ENCODE measurements at regions not wholly inside any gene's neighbourhood (a gene's known extent, or its start where the extent isn't known, plus 50 kb on each side); places are given as distances from the start of the nearest gene placed in this dataset.

- TF ChIP-seq E2F5 (CRISPR knock-in tag; IDR thresholded peaks at IDR 0.05) (no peak), SMAD4 (CRISPR knock-in tag; conservative IDR thresholded peaks at IDR 0.05) (peak; percentile 71), CBFA2T2 (conservative IDR thresholded peaks at IDR 0.05) (peak; percentile 62), RCOR1 (IDR thresholded peaks at IDR 0.05; ENCODE audit: borderline replicate concordance in 1 of 2, low read depth in 2 of 2, low read length in 2 of 2) (peak in 1 of 2 experiments; percentile 92; a peak in 2 of 4 replicates), PTBP1 (IDR thresholded peaks at IDR 0.05; ENCODE audit: low read depth, low read length) (no peak), ZKSCAN3 (CRISPR knock-in tag; IDR thresholded peaks at IDR 0.05) (no peak), ESRRA (IDR thresholded peaks at IDR 0.05; ENCODE audit: borderline replicate concordance, low read depth) (no peak), MCM7 (IDR thresholded peaks at IDR 0.05) (no peak), BCOR (IDR thresholded peaks at IDR 0.05) (no peak), SAP30 (IDR thresholded peaks at IDR 0.05; ENCODE audit: borderline replicate concordance, insufficient read depth, low read depth, low read length, poor library complexity, severe bottlenecking) (no peak)
- TF ChIP-seq, protein P1, sequence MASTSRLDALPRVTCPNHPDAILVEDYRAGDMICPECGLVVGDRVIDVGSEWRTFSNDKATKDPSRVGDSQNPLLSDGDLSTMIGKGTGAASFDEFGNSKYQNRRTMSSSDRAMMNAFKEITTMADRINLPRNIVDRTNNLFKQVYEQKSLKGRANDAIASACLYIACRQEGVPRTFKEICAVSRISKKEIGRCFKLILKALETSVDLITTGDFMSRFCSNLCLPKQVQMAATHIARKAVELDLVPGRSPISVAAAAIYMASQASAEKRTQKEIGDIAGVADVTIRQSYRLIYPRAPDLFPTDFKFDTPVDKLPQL (IDR thresholded peaks at IDR 0.05; ENCODE audit: extremely low read depth, insufficient read length), result no peak
- TF ChIP-seq, protein P2, sequence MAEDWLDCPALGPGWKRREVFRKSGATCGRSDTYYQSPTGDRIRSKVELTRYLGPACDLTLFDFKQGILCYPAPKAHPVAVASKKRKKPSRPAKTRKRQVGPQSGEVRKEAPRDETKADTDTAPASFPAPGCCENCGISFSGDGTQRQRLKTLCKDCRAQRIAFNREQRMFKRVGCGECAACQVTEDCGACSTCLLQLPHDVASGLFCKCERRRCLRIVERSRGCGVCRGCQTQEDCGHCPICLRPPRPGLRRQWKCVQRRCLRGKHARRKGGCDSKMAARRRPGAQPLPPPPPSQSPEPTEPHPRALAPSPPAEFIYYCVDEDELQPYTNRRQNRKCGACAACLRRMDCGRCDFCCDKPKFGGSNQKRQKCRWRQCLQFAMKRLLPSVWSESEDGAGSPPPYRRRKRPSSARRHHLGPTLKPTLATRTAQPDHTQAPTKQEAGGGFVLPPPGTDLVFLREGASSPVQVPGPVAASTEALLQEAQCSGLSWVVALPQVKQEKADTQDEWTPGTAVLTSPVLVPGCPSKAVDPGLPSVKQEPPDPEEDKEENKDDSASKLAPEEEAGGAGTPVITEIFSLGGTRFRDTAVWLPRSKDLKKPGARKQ (CRISPR knock-in tag; IDR thresholded peaks at IDR 0.05), result no peak
- TF ChIP-seq, protein P3, sequence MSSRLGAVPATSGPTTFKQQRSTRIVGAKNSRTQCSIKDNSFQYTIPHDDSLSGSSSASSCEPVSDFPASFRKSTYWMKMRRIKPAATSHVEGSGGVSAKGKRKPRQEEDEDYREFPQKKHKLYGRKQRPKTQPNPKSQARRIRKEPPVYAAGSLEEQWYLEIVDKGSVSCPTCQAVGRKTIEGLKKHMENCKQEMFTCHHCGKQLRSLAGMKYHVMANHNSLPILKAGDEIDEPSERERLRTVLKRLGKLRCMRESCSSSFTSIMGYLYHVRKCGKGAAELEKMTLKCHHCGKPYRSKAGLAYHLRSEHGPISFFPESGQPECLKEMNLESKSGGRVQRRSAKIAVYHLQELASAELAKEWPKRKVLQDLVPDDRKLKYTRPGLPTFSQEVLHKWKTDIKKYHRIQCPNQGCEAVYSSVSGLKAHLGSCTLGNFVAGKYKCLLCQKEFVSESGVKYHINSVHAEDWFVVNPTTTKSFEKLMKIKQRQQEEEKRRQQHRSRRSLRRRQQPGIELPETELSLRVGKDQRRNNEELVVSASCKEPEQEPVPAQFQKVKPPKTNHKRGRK (tag; IDR thresholded peaks at IDR 0.05), result no peak
- TF ChIP-seq, protein P4, sequence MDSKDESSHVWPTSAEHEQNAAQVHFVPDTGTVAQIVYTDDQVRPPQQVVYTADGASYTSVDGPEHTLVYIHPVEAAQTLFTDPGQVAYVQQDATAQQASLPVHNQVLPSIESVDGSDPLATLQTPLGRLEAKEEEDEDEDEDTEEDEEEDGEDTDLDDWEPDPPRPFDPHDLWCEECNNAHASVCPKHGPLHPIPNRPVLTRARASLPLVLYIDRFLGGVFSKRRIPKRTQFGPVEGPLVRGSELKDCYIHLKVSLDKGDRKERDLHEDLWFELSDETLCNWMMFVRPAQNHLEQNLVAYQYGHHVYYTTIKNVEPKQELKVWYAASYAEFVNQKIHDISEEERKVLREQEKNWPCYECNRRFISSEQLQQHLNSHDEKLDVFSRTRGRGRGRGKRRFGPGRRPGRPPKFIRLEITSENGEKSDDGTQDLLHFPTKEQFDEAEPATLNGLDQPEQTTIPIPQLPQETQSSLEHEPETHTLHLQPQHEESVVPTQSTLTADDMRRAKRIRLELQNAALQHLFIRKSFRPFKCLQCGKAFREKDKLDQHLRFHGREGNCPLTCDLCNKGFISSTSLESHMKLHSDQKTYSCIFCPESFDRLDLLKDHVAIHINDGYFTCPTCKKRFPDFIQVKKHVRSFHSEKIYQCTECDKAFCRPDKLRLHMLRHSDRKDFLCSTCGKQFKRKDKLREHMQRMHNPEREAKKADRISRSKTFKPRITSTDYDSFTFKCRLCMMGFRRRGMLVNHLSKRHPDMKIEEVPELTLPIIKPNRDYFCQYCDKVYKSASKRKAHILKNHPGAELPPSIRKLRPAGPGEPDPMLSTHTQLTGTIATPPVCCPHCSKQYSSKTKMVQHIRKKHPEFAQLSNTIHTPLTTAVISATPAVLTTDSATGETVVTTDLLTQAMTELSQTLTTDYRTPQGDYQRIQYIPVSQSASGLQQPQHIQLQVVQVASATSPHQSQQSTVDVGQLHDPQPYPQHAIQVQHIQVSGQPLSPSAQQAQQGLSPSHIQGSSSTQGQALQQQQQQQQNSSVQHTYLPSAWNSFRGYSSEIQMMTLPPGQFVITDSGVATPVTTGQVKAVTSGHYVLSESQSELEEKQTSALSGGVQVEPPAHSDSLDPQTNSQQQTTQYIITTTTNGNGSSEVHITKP (IDR thresholded peaks at IDR 0.05; ENCODE audit: partially characterized antibody), result peak; percentile 75
- TF ChIP-seq, protein P5, sequence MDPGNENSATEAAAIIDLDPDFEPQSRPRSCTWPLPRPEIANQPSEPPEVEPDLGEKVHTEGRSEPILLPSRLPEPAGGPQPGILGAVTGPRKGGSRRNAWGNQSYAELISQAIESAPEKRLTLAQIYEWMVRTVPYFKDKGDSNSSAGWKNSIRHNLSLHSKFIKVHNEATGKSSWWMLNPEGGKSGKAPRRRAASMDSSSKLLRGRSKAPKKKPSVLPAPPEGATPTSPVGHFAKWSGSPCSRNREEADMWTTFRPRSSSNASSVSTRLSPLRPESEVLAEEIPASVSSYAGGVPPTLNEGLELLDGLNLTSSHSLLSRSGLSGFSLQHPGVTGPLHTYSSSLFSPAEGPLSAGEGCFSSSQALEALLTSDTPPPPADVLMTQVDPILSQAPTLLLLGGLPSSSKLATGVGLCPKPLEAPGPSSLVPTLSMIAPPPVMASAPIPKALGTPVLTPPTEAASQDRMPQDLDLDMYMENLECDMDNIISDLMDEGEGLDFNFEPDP (CRISPR knock-in tag; IDR thresholded peaks at IDR 0.05), result no peak
Measured at GRCh38 chr6:157764178-157765068, 58.6 kb upstream of the SNX9 start (continued).

All from K562 (cell line).